KMS-11 (cell line): ENCODE measurements at regions not wholly inside any gene's neighbourhood (a gene's known extent, or its start where the extent isn't known, plus 50 kb on each side); places are given as distances from the start of the nearest gene placed in this dataset.

Source experiments
- H2AFZ ChIP-seq: fragments of 200-600 bp; sonication (generic); 2 replicates; pipeline ENCODE4 v1.6.1; 2016; ENCODE audit warnings: antibody characterized with exemption, mixed run types, low read depth
- H3K27ac ChIP-seq: fragments of 200-600 bp; sonication (generic); 2 replicates; pipeline ENCODE4 v1.6.1; 2016; ENCODE audit warnings: mild to moderate bottlenecking, mixed run types
- H3K27me3 ChIP-seq: fragments of 200-600 bp; sonication (generic); 2 replicates; pipeline ENCODE4 v1.6.1; 2017; ENCODE audit warnings: mild to moderate bottlenecking, low read depth, mixed run types, moderate library complexity; ENCODE audit not compliant: insufficient read depth
- H3K36me3 ChIP-seq: fragments of 200-600 bp; sonication (generic); 2 replicates; pipeline ENCODE4 v1.6.1; 2017; ENCODE audit warnings: mild to moderate bottlenecking, mixed run types; ENCODE audit not compliant: insufficient read depth
- H3K4me1 ChIP-seq: fragments of 200-600 bp; sonication (generic); 2 replicates; pipeline ENCODE4 v1.6.1; 2016; ENCODE audit warnings: mild to moderate bottlenecking, low read depth, mixed run types; ENCODE audit not compliant: poor library complexity, severe bottlenecking
- H3K4me2 ChIP-seq: fragments of 200-600 bp; sonication (generic); 2 replicates; pipeline ENCODE4 v1.7.0; 2016; ENCODE audit warnings: mild to moderate bottlenecking, mixed run types
- H3K4me3 ChIP-seq: fragments of 200-600 bp; sonication (generic); IDR thresholded peaks from 2 replicates; pipeline ENCODE4 v1.6.1; 2017; ENCODE audit warnings: low read depth, low read length, mixed read lengths; ENCODE audit not compliant: insufficient read depth
- H3K79me2 ChIP-seq: fragments of 200-600 bp; sonication (generic); 2 replicates; pipeline ENCODE4 v1.6.1; 2016; ENCODE audit warnings: low read depth, mixed run types; ENCODE audit not compliant: insufficient read depth
- H3K9ac ChIP-seq: fragments of 200-600 bp; sonication (generic); 2 replicates; pipeline ENCODE4 v1.6.1; 2016; ENCODE audit warnings: mild to moderate bottlenecking, mixed run types
- H4K20me1 ChIP-seq: fragments of 200-600 bp; sonication (generic); 2 replicates; pipeline ENCODE4 v1.6.1; 2016; ENCODE audit warnings: mild to moderate bottlenecking, mixed run types; ENCODE audit not compliant: insufficient read depth
- CTCF ChIP-seq: fragments of 200-600 bp; sonication (generic); conservative IDR thresholded peaks from 2 replicates; pipeline ENCODE4 v1.6.1; 2017; ENCODE audit warnings: low read depth, mild to moderate bottlenecking, antibody characterized with exemption, low read length, moderate library complexity, mixed read lengths

DNA sequence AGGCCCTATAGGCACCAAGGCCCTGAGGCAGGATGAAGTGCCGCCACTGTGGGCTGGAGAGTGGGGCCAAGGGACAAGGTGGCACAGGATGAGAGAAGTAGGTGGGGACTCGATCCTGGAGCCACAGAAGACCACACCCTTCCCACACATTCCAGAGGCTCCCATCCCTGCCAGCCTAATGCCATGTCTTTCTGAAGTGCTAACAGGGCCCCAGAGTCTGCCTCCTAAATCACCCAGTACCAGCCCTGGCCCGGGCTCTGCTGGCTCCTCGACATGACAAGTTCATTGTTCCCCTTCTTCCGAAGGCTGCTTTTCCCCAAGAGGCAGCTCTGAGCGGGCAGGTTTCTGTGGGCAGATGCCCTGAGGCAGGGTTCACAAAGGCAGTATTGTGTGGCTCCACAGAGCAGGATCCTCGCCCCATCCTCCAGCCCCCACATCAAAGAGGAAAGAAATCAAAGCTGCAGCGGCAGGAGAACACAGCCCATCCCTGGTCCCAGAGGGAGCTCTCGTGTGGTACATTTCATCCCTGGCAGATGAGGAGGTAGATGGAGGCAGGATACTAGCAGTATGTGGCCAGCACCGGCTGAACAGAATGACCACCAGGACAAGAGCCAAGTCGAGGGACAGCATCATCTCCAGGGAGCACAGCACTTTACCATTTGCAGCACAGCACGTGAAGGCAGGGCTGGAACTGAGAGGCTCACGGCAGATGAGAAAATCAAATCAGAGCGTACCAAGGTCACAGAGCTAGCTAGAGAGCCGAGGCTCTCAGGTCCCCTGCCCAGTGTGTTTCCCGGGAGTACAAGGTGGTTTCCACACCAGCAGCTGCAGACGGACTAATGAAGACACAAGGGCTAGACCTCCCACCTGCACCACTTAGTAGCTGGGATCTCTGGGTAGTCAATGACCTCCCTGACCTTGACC is 64.8 kb downstream of the SYF2 start:
- no peak overlapping the region for H3K27ac ChIP-seq
- H3K4me1 ChIP-seq = no peaks in the 10 kb centered on the region
- H3K79me2 ChIP-seq = no peaks in the 10 kb centered on the region
- TF ChIP-seq CTCF = no peak
- H3K4me3 ChIP-seq = no peak overlapping the region
- H3K27me3 ChIP-seq = no peaks in the 10 kb centered on the region
- H4K20me1 ChIP-seq = no peaks in the 10 kb centered on the region
- H3K9ac ChIP-seq = no peak overlapping the region
- no peak overlapping the region for H3K4me2 ChIP-seq
- no peaks in the 10 kb centered on the region for H3K36me3 ChIP-seq
- H2AFZ ChIP-seq = no peak overlapping the region

GRCh38 chr1:25166847-25167246 is 65.5 kb downstream of the SYF2 start:
- no peak for TF ChIP-seq CTCF
- no peaks in the 10 kb centered on the region for H3K4me1 ChIP-seq
- no peaks in the 10 kb centered on the region for H3K27me3 ChIP-seq
- no peak overlapping the region for H3K27ac ChIP-seq
- H4K20me1 ChIP-seq = no peaks in the 10 kb centered on the region
- no peak overlapping the region for H2AFZ ChIP-seq
- no peak overlapping the region for H3K4me2 ChIP-seq
- H3K4me3 ChIP-seq = no peak overlapping the region
- H3K36me3 ChIP-seq = no peaks in the 10 kb centered on the region
- no peak overlapping the region for H3K9ac ChIP-seq
- H3K79me2 ChIP-seq = no peaks in the 10 kb centered on the region

DNA sequence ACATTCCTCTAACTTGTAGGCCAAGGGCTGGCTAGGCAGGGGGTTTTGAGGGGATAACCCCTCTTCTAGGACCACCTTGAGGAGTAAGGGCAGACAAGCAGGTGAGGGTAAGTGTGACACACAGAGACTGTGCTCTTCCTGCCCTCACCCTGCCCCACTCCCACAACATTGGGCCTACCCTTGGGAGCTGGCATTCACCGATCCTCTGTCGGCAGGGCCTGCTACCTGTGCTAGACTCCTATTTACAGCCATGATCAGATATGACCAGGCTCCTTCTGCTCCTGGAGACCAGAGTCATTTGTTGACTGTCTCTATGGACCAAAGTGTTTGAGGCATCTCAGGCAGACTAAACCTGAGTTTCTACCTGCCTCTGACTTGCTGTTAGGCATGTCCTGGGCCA is 68.3 kb downstream of the SYF2 start:
- Histone ChIP-seq H3K4me3 (no peak overlapping the region), H3K27me3 (no peaks in the 10 kb centered on the region), H3K4me2 (no peak overlapping the region), H3K79me2 (no peaks in the 10 kb centered on the region), H3K27ac (no peak overlapping the region), H2AFZ (no peak overlapping the region), H4K20me1 (no peaks in the 10 kb centered on the region), H3K9ac (no peak overlapping the region), H3K4me1 (no peaks in the 10 kb centered on the region), H3K36me3 (no peaks in the 10 kb centered on the region)
- TF ChIP-seq CTCF = no peak

- Histone ChIP-seq H3K27ac (no peak overlapping the region), H2AFZ (no peak overlapping the region), H4K20me1 (no peaks in the 10 kb centered on the region), H3K79me2 (no peaks in the 10 kb centered on the region), H3K36me3 (no peaks in the 10 kb centered on the region), H3K4me3 (no peak overlapping the region), H3K27me3 (no peaks in the 10 kb centered on the region), H3K4me2 (no peak overlapping the region), H3K9ac (no peak overlapping the region), H3K4me1 (no peaks in the 10 kb centered on the region)
- TF ChIP-seq CTCF = no peak
Observed at GRCh38 chr1:25161981-25162380, 70.3 kb downstream of the SYF2 start.
